ENCODE measurements at regions not wholly inside any gene's neighbourhood (a gene's known extent, or its start where the extent isn't known, plus 50 kb on each side); places are given as distances from the start of the nearest gene placed in this dataset.

DNA sequence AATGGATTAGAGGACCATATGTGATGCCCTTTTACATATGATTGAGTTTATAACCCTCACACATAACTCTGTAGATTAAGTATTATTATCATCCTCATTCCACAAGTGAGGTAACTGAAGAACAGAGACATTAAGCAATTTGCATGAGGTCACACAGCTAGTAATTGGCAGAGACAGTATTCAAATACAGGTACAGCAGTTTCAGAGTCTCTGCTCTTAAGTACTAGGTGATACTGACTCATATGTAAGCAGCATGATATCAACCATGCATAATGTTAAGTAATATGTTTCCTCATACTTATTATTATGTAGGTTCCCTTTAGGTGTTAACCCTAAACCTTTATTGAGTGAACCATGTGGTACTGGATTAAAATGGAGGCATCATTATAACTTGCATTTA, 1562.4 kb upstream of the RAG2 start:
- TF ChIP-seq POLR2A (IDR thresholded peaks at IDR 0.05; ENCODE audit: low read length), result no peak
- TF ChIP-seq GATA1 (IDR thresholded peaks at IDR 0.05; ENCODE audit: low read depth, low read length), result no peak
